Smooth muscle cell (in vitro differentiated cells): ENCODE measurements at regions not wholly inside any gene's neighbourhood (a gene's known extent, or its start where the extent isn't known, plus 50 kb on each side); places are given as distances from the start of the nearest gene placed in this dataset.

Experiments used
- DNase-seq: peaks from one replicate; lab custom pipeline; 2025; ENCODE audit not compliant: unreplicated experiment; lab: John Stamatoyannopoulos, UW
- H2AFZ ChIP-seq: fragments of 200-600 bp; sonication (generic); 2 replicates; pipeline ENCODE4 v1.6.0; 2016; ENCODE audit warnings: antibody characterized with exemption, low read depth, mild to moderate bottlenecking
- H3F3A ChIP-seq: fragments of 200-600 bp; sonication (generic); 2 replicates; pipeline ENCODE4 v1.6.0; 2017; ENCODE audit warnings: antibody characterized with exemption, low read depth
- H3K27ac ChIP-seq: fragments of 200-600 bp; sonication (generic); 2 replicates; pipeline ENCODE4 v1.5.1; 2016; ENCODE audit warnings: low read depth, mild to moderate bottlenecking
- H3K27me3 ChIP-seq: fragments of 200-600 bp; sonication (generic); 2 replicates; pipeline ENCODE4 v1.6.1; 2016; ENCODE audit warnings: low read depth, mild to moderate bottlenecking
- H3K36me3 ChIP-seq: fragments of 200-600 bp; sonication (generic); 2 replicates; pipeline ENCODE4 v1.5.1; 2016; ENCODE audit warnings: low read depth
- H3K4me1 ChIP-seq: fragments of 200-600 bp; sonication (generic); 2 replicates; pipeline ENCODE4 v1.5.1; 2016; ENCODE audit warnings: low read depth
- H3K4me2 ChIP-seq: fragments of 200-600 bp; sonication (generic); 2 replicates; pipeline ENCODE4 v1.6.0; 2016; ENCODE audit warnings: mild to moderate bottlenecking
- H3K4me3 ChIP-seq: fragments of 200-600 bp; sonication (generic); 2 replicates; pipeline ENCODE4 v1.5.1; 2016; ENCODE audit warnings: mild to moderate bottlenecking
- H3K79me2 ChIP-seq: fragments of 200-600 bp; sonication (generic); 2 replicates; pipeline ENCODE4 v1.6.0; 2016; ENCODE audit warnings: low read depth, mild to moderate bottlenecking
- H3K9ac ChIP-seq: fragments of 200-600 bp; sonication (generic); 2 replicates; pipeline ENCODE4 v1.6.0; 2016; ENCODE audit warnings: low read depth
- H3K9me3 ChIP-seq: fragments of 200-600 bp; sonication (generic); replicated peaks from 2 replicates; pipeline ENCODE4 v1.5.1; 2016; ENCODE audit warnings: low read depth
- H4K20me1 ChIP-seq: fragments of 200-600 bp; sonication (generic); 2 replicates; pipeline ENCODE4 v1.6.0; 2016; ENCODE audit warnings: low read depth
- CTCF ChIP-seq: fragments of 200-600 bp; sonication (generic); IDR thresholded peaks from 2 replicates; pipeline ENCODE4 v1.5.1; 2017; ENCODE audit warnings: borderline replicate concordance, mild to moderate bottlenecking, antibody characterized with exemption; ENCODE audit not compliant: insufficient read depth, poor library complexity, severe bottlenecking
- WGBS: methylation state at CpG from one replicate; pipeline ENCODE4 v1.1.7; 2016; ENCODE audit warnings: low lambda C conversion rate; 5-methylcytosine and 5-hydroxymethylcytosine counted together

GRCh38 chr16:86992587-86992986 is 324.6 kb downstream of the C16orf95 start:
- no peaks in the 10 kb centered on the region for H3K36me3 ChIP-seq
- H3K4me2 ChIP-seq = no peak overlapping the region
- TF ChIP-seq CTCF = no peak
- no peak overlapping the region for H3K9ac ChIP-seq
- peaks cover 13% of the 10 kb centered on the region for H3K4me1 ChIP-seq
- H3K27me3 ChIP-seq = no peaks in the 10 kb centered on the region
- no peaks in the 10 kb centered on the region for H4K20me1 ChIP-seq
- H3K9me3 ChIP-seq = no peaks in the 10 kb centered on the region
- no peak overlapping the region for H2AFZ ChIP-seq
- H3K4me3 ChIP-seq = no peak overlapping the region
- no peak for DNase-seq
- H3K27ac ChIP-seq = no peak overlapping the region
- H3F3A ChIP-seq = peaks cover 17% of the 10 kb centered on the region
- H3K79me2 ChIP-seq = no peaks in the 10 kb centered on the region
- whole genome bisulfite sequencing = 85% methylated on average over 5 of the region's 5 CpGs

- H3F3A ChIP-seq = peaks cover 17% of the 10 kb centered on the region
- no peaks in the 10 kb centered on the region for H3K36me3 ChIP-seq
- no peak overlapping the region for H3K9ac ChIP-seq
- no peak for TF ChIP-seq CTCF
- H3K9me3 ChIP-seq = no peaks in the 10 kb centered on the region
- DNase-seq = no peak
- no peak overlapping the region for H3K4me3 ChIP-seq
- H3K27ac ChIP-seq = peak overlapping the region; percentile 67
- no peaks in the 10 kb centered on the region for H4K20me1 ChIP-seq
- H2AFZ ChIP-seq = no peak overlapping the region
- 85% methylated on average over 26 of the region's 26 CpGs for WGBS
- peak overlapping the region; percentile 56 for H3K4me2 ChIP-seq
- no peaks in the 10 kb centered on the region for H3K79me2 ChIP-seq
- H3K4me1 ChIP-seq = peaks cover 13% of the 10 kb centered on the region
- H3K27me3 ChIP-seq = no peaks in the 10 kb centered on the region
These were observed 323.6 kb downstream of the C16orf95 start for GRCh38 chr16:86993426-86994110.

- H3K79me2 ChIP-seq = no peaks in the 10 kb centered on the region
- H2AFZ ChIP-seq = no peak overlapping the region
- peaks cover 12% of the 10 kb centered on the region for H3K4me1 ChIP-seq
- H3K4me2 ChIP-seq = peak overlapping the region; percentile 56
- 27% methylated on average over 3 of the region's 3 CpGs for WGBS
- TF ChIP-seq CTCF = no peak
- no peaks in the 10 kb centered on the region for H3K36me3 ChIP-seq
- H3F3A ChIP-seq = peaks cover 17% of the 10 kb centered on the region
- peak overlapping the region; percentile 67 for H3K27ac ChIP-seq
- no peak overlapping the region for H3K4me3 ChIP-seq
- H3K9ac ChIP-seq = no peak overlapping the region
- no peaks in the 10 kb centered on the region for H3K27me3 ChIP-seq
- no peaks in the 10 kb centered on the region for H3K9me3 ChIP-seq
- DNase-seq = no peak
- H4K20me1 ChIP-seq = no peaks in the 10 kb centered on the region
These were observed 323.0 kb downstream of the C16orf95 start for GRCh38 chr16:86994215-86994614.

- WGBS = 6% methylated on average over 12 of the region's 12 CpGs
- no peak overlapping the region for H3K4me3 ChIP-seq
These were observed 322.5 kb downstream of the C16orf95 start for GRCh38 chr16:86994651-86995171.

More at GRCh38 chr16:86994651-86995171, 322.5 kb downstream of the C16orf95 start:
- Histone ChIP-seq H3K9ac (no peak overlapping the region), H4K20me1 (no peaks in the 10 kb centered on the region), H3K9me3 (no peaks in the 10 kb centered on the region), H3K27me3 (no peaks in the 10 kb centered on the region), H3F3A (peaks cover 15% of the 10 kb centered on the region), H2AFZ (no peak overlapping the region), H3K27ac (peak overlapping the region; percentile 67), H3K79me2 (no peaks in the 10 kb centered on the region), H3K4me2 (peak overlapping the region; percentile 76), H3K36me3 (no peaks in the 10 kb centered on the region), H3K4me1 (peaks cover 8% of the 10 kb centered on the region)
- no peak for TF ChIP-seq CTCF
- DNase-seq = no peak
